Sigmoid colon (tissue), 4 donors: ENCODE measurements at regions not wholly inside any gene's neighbourhood (a gene's known extent, or its start where the extent isn't known, plus 50 kb on each side); places are given as distances from the start of the nearest gene placed in this dataset.

Source experiments
- EP300 ChIP-seq, 4 donors: sonication (generic); formaldehyde crosslinking; IDR thresholded peaks; one replicate each; pipeline ENCODE4 v1.6.1; 2017; ENCODE audit warnings: antibody characterized with exemption in 4 of 4
- POLR2A ChIP-seq, 2 donors: fragments of 450-650 bp; IDR thresholded peaks; one replicate each; pipeline ENCODE4 v1.6.1; 2016; ENCODE audit warnings: antibody characterized with exemption in 2 of 2, mild to moderate bottlenecking in 2 of 2, moderate library complexity in 2 of 2
- TF ChIP-seq, protein P1 (sequence below), 4 experiments: fragments of 450-650 bp in 3 of 4; fragments of 200-600 bp in 1 of 4; IDR thresholded peaks; one replicate each; pipeline ENCODE4 v1.5.1; 2016 to 2019; ENCODE audit warnings: antibody characterized with exemption in 4 of 4, mild to moderate bottlenecking in 3 of 4, moderate library complexity in 2 of 4

DNA sequence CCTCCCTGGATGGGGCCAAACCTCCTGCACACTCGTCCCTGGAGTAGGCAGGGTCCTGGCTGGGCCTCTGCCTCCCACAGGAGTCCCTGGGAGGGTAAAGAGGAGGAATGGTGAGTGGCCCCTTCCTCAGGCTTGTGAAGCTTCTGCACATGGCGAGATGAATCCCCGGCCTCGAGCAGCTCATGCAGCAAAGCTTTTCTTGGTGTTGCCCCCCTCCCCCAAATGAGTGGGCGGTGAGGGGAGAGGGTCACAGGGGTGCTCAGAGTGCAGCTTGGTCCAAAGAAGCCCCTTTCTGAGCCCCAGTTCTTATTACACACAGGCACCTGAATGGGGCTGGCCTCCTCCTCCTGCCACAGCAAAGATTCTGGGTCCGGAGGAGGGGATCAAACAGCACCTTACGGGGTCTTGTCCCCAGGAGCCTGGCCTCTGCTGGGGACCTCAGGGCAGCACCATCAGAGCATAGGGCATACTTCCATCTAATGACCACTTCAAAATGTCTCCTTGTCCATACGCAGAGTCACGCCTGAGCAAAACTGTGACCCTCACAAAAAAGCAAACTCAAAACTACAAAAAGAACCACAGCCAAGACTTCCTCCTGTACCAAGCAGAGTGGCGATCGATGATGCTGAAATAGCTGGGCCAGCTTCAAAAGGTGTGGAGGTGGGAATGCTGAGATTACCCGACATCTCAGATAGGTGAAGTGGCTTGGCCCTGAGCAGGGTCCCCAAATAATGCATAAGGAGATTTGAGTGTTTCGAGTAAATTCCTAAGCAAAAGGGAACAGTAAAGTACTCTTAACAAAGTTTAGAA is 148.4 kb upstream of the TWIST2 start:
- TF ChIP-seq, protein P1, sequence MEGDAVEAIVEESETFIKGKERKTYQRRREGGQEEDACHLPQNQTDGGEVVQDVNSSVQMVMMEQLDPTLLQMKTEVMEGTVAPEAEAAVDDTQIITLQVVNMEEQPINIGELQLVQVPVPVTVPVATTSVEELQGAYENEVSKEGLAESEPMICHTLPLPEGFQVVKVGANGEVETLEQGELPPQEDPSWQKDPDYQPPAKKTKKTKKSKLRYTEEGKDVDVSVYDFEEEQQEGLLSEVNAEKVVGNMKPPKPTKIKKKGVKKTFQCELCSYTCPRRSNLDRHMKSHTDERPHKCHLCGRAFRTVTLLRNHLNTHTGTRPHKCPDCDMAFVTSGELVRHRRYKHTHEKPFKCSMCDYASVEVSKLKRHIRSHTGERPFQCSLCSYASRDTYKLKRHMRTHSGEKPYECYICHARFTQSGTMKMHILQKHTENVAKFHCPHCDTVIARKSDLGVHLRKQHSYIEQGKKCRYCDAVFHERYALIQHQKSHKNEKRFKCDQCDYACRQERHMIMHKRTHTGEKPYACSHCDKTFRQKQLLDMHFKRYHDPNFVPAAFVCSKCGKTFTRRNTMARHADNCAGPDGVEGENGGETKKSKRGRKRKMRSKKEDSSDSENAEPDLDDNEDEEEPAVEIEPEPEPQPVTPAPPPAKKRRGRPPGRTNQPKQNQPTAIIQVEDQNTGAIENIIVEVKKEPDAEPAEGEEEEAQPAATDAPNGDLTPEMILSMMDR (IDR thresholded peaks at IDR 0.05), result no peak
- TF ChIP-seq EP300 (IDR thresholded peaks at IDR 0.05) (no peak), POLR2A (IDR thresholded peaks at IDR 0.05) (no peak)
